HT-29 (cell line): ENCODE measurements at regions not wholly inside any gene's neighbourhood (a gene's known extent, or its start where the extent isn't known, plus 50 kb on each side); places are given as distances from the start of the nearest gene placed in this dataset.
"Not testable (repeated sequence)": the region's sequence is repeated elsewhere in the genome, so short reads cannot be mapped to it uniquely, and the experiment has no call there.

Experiments
- DNase-seq: peaks from one replicate; pipeline ENCODE4 v3.0.0-alpha.2; 2015; ENCODE audit warnings: low spot score

DNA sequence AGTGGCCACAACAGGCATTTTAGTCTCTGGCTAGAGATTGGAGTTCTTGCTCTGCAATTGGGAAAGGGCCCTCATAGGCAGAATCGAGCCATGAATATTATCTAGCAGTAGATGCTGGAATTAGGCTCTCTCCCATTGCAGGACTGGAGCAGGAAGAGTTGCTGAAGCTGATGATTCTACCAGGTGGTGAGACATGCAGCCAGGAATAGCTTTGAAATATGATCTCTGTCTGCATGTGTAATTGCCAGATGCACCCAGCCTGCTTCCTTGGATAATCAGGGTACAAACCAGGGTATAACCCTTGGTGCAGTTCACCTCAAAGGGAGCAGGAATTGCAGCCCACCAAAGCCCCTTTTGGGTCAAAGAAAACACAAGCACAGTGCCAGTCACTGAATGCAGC is 211.4 kb upstream of the FTMT start:
- no peak for DNase-seq

DNA sequence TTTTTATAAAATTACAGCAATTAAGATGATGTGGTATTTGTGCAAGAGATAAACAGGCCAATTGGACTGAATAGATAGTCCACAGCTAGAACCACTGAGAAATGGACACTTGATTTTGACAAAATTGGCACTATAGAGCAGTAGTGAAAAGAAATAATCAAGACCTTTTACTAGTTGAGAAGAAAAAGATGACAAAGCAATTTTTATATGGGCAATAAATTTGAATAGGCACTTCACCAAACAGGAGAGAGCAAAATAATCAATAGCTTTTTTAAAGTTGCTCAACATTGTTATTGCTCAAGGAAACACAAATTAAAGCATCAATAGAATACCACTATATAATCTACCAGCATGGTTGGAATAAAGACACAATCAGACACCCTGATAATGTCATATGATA is 193.5 kb upstream of the FTMT start:
- no peak for DNase-seq

DNA sequence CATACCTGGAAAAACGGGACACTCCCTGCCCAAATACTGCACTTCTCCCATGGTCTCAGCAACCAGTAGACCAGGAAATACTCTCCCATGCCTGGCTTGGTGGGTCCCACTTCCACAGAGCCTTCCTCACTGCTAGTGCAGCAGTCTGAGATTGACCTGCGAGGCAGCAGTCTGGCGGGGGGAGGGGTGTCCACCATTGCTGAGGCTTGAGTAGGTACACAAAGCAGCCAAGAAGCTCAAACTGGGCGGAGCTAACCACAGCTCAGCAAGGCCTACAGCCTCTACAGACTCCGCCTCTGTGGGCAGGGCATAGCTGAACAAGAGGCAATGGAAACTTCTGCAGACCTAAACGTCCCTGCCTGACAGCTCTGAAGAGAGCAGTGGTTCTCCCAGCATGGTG is 191.5 kb upstream of the FTMT start:
- no peak for DNase-seq

DNA sequence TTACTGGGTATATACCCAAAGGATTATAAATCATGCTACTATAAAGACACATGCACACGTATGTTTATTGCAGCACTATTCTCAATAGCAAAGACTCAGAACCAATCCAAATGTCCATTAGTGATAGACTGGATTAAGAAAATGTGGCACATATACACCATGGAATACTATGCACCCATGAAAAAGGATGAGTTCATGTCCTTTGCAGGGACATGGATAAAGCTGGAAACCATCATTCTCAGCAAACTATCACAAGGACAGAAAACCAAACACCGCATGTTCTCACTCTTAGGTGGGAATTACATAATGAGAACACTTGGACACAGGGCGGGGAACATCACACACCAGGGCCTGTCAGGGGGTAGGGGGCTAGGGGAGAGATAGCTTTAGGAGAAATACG is 186.1 kb upstream of the FTMT start:
- not testable (repeated sequence) for DNase-seq

DNA sequence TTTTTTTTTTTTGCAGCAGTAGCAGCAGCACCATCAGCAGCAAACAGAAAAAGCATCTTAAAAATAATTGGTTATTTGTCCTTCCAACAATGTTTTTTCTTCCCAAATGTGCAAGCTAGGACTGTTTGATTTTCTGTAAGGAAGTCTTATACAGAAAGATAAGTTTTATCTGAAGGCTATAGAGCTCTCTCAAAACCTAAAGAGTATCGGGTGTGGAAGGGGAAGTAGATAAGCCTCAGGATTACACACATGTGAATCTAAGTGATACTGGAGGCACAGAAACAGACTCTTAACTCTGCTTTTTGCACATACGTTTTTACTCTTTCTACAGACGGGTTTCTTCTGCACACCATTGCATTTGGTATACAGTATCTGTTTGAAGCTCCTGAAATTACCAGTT is 184.4 kb upstream of the FTMT start:
- no peak for DNase-seq

DNA sequence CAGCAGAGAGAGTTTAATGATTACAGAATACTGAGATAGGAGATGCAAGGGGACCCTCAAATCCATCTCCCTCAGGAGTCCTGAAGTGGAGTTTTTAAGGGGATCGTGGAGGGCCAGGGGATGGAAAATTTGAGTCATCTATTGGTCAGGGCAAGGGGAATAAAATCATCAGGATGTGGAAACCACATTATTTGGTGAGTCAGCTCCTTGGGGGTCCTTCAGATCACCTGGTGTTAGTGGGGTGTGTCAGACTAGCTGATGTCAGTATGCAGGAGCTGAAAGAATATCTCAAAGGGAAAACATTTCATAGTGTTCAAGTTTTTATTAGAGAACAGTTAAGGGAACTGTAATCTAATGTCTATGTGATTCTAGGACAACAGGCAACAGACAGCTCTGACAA is 183.0 kb upstream of the FTMT start:
- DNase-seq = no peak

DNA sequence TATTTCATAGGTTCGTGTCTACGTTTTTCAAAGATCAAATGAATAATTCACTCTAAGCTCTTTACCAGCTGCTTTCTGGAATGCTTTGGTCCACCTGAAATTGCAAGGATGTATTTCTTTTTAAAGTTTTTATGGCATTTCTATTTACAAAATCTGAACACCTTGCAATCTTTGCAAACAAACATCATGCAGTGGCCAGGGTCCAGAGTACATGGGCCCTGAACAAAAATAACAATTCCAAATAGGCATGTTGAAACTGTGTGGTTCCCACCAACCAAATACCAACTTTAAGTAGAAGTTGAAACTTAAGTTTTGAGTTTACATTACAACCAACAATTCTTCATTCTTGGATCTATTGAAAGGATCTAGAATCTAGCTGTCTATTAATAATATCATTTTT is 180.1 kb upstream of the FTMT start:
- DNase-seq = no peak

DNA sequence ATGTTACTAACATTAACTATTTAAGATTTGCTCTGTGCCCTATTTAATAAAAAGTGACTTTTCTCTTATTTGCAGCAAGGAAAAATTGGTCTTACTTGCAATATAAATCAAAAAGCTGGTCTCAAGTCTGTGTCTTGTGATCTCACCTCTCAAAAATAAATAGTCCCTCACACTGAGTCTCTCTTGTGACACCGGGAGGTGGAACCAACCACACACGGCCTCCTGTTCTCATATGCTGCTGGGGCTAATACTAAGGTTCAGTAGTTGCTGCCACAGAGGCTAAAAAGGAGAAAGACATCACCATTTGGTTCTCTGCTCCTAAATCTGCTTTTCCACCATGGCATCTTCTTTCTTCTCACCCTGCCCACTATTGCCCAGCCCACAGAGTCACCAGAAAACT is 175.8 kb upstream of the FTMT start:
- DNase-seq = no peak

DNA sequence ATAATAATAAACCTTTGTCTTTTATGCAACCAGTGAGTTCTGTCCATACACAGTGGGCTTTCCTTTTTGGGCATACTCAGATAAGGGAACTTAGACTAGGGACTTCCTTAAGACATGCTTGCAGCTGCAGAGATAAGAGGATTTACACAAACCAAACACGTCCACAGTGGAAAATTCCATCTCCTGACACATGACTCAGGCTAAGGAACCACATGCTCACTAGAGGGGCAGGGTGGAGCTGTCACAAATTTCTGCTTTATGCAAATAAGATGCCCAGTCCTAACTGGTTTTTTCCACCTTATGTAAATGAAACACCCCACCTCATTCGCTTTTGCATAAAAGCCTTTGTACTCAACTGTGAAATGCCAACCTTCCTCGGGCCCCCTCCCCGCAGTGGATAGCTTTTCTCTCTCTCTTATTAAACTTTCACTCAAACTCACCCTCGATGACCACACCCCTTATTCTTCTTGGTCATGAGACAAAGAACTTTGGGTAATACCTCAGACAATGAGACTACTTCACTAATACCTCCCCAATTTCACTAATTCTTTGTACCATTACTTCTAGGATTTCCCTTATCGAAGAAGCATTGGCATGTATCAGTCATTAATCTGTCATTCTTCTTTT is 170.3 kb upstream of the FTMT start:
- no peak for DNase-seq

DNA sequence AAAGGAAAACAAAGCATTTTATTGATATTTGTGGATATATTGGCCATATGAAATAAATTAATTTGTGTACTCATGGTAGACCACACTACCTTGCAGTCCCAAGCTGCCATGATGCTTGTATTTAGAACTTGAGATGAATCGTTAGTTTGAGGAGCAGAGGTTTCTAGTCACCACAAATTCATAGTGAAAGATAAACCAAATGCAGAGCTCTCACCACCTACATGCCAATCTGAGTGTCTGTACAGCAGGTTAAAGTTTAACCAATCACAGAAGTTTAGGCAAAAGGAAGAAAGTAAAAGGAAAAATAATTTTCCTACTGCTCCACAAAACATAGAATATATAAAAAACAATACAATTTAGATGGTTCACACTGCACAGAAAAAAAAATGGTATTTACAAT is 163.6 kb upstream of the FTMT start:
- no peak for DNase-seq

DNA sequence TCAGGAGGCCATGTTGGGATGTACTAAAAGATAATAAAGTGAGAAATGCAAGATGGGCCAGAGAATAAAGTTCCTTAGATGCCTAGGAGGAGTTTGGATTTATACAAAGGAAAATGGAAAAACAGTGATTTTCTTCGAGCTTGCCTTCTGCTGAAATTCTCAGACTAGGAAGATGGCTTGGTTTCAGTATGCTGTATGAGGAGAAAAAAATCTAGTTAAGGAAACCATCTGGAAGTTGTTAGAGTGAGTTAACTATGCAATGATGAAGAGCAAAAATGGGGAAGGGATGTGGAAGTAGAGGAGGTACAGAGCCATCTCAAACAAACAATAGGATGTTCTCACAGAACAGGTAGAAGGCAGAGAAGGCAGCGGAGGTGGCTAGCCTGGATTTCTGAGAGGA is 162.9 kb upstream of the FTMT start:
- no peak for DNase-seq

DNA sequence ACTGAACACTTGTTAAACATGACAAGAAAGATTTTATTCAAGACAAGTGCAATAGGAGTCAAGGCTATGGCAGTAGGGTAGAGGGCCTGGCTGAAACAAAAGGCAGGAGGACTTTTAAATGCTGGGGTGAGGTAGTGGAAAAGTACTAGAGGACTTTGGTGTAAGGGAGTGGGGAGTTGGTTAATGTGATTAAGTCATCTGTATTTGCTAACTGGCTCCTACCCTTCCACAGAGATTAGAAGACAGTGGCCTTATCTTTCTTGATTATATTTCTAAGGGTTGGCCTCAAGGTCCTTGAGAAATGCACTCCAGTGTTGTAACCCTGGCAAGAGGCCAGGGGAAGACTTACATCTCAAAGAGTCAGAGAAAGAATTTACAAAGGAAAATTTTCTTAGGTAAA is 160.2 kb upstream of the FTMT start:
- no peak for DNase-seq

DNA sequence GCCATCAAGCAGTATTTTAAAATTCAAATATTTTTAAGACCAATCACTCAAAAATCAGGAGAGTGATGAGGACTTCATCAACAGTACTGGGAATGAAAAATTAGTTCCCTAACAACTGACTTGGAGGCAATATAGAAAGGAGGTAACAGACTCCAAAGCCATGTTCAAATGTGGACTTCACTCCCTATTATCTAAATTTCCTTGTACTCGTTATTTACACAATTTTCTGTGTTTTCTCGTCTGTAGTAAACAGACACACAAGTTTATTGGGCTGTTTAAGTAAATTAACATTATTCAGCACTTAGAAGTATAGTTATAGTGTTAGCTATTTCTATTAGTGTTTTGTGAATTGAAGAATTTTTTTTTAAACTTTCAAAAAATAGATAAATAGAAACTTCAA is 159.5 kb upstream of the FTMT start:
- no peak for DNase-seq

DNA sequence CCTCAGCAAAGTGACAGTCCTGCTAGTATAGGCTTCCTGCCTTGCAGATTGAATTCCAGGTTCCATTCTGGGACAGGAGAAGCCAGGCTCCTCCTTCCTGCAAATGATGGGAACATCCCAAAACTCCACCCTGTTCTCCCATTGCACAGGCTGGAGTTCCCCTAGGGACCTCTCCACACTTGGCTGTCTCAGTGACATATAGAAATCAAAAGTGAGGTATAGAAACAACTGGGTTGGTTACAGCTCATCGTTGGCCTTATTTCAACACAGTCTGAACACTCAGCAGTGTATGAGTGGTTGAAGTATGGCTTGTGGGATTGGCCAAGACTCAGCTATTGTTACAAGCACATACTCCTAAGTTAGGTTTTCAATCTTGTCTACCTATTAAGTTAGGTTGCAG is 157.8 kb upstream of the FTMT start:
- no peak for DNase-seq

DNA sequence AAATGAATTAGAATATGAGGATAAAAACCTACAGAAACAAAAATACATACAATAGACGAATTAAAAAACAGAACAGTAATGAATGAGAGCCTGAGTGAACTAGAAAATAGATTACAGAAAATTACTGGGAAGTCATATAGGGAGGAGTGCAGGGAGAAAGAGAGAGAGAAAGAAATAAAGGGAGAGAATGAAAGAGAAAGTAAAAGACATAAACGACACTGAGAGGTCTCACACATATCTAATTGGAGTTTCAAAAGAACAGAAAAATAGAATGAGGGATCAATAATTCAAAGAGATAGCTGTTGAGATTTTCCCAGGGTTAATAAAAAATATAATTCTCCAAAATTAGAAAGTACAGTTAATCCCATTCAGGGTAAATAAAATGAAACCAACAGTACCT is 156.4 kb upstream of the FTMT start:
- no peak for DNase-seq

DNA sequence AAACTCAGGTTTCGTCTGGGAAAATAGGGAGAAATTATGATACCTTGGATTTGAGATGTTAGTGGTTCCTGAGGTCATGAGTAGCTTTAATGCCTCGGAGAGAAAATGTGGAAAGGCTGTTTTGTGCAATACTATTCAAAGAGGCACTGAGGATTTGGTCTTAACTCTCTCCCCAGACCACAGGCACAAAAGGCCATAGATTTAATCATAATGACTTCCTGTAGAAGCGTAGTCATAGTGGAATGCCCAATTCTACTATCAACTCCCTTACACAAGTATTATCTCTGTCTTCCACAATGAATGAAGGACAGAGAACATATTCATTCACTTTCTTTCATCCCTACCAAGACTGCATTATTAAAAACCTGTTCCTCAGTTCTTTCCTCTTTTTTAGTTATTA is 153.0 kb upstream of the FTMT start:
- no peak for DNase-seq

DNA sequence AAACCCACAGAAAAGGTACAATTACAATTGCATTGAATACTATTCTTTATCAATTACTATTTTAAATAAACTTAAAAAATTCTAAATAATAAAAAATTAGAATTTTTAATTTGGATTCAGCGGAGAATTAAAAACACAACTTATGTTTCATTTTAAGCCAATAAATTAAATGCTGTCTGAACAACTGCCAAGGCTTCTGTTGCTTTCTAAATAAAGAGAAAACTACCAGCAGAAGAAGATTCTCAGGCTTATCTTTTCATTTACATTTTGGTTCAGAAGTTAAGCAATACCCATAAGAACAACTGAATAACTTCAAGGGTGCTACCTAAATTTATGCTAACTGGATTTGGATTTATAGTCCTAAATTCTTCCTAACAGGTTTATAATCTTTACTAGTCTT is 150.0 kb upstream of the FTMT start:
- no peak for DNase-seq

DNA sequence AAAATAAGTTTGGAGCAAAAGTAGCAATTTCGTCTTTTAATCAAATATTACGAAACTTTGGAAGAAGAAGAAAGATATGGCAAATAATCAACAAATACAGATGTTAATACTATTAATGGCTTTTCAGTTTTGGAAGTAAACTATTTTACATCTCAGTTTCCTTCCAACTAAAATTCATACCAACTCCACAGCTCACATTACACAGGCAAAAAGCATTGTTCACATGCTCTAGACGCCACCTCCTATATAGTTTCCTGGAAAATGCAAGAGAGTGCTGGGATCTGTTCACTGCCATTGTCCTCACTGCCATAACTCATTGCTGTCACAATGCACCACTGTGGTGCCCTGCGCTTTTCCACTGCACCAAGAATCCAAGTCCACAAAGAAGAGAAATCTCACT is 149.0 kb upstream of the FTMT start:
- DNase-seq = no peak

DNA sequence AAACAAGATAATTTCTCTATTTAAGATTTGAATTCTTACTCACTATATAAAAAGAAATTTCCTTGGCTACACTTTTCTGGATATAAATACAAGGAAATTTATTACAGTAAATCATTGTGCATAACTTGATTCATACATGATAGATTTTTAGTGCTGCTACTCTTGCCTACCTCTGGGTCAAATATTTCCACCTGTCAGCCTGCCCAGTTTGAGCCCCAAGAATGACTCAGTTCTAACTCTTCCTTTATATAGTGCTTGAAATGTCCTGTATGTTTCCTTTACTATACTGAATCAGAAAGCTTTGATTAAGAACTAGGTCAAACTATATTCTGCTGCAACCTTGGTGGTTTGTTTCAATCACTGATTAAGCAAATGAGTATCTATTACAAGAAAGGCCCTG is 147.4 kb upstream of the FTMT start:
- DNase-seq = no peak

DNA sequence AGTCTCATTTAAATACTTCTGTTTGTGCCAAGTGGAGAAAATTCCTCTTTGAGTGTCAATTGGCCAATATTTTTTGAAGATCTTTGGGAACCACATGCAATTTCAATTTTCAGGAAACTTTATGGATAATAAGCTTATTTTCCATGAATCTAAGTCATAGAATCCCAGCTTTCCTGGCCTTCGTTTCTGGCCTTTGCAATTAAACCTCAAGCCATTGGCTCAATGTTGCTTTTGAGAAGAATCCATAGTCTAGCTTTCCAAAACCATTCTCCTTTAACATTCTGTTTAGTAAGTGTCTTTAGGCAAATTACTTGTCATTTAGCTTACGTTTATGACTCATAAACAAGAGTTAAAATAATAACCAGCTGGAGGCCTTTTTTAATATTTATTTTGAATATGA is 145.0 kb upstream of the FTMT start:
- no peak for DNase-seq

DNA sequence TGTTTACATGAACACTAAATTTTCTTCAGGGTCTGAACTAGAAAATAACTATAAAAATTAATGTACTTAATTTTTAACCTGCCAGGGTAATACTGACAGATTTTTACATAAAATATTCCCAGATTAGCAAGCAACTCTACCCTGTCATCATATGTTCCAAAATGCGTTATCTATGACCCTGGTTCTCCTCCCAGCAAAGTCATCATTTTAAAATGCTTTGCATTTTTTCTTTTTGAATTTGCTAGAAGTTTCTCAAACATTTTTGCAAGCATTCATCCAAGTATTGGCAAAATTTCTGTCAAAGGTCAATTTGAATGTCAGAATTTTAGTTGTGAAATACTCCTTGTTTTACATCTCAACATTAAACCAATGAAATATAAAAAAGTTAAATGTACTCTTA is 144.5 kb upstream of the FTMT start:
- no peak for DNase-seq

DNA sequence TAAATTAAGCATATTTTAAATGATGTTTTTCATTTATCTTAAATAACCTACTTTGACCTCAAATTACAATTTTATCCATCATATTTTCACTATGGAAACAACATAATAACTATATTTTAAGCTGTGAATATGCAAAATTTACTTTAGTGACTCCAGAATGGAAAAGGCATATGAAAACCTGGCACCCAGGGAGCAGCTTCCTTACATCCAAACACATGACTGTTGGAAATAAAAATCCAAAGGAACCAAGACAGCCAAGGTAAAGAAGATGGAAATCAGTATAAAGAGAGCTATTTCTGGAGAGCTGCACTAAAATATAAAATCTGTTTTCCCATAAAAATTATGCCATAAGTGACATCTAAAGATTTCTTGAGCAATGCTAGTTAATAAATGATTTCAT is 140.3 kb upstream of the FTMT start:
- DNase-seq = no peak

DNA sequence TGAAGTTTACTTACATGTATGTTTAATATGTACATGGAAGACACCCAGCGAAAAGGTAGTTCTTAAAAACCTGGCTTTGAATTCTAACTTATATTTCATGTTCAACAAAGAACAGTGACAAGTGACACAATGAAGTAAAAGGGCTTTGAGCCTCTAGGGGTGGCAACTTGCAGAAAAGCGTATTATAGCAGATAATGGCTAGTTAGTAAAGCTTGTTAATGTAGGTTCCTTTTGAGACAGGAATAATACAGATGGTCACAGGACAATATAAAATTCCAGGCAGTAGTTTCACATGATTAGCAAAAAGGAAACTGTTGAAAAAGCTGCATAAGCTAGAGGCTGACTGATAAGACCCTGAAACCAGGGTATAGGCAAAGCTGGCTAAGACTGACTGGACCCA is 132.4 kb upstream of the FTMT start:
- DNase-seq = no peak

DNA sequence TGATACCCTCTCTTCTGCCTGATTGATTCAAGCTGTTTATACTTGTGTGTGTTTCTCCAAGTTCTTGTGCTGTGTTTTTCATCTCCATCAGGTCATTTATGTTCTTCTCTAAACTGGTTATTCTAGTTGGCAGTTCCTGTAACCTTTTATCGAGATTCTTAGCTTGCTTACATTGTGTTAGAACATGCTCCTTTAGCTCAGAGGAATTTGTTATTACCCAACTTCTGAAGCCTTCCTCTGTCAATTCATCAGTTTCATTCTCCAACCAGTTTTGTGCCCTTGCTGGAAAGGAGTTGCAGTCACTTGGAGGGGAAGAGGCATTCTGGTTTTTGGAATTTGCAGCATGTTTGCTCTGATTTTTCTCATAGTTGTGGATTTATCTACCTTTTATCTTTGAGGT is 126.2 kb upstream of the FTMT start:
- peak; percentile 21 for DNase-seq

DNA sequence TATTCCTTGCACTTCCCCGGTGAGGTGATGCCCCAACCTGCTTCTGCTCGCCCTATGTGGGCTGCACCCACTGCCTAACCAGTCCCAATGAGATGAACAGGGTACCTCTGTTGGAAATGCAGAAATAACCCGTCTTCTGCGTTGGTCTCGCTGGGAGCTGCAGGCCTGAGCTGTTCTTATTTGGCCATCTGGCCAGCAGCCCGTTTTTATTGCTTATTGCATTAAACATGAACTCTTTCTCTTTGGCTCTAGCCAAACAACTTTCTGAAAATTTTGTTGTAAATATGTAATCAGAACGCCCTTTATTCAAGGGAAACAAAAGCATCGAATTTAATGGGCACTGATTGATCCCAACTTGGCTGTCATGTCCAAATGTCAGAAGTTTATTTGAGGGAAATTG is 124.7 kb upstream of the FTMT start:
- no peak for DNase-seq
